ENCODE measurements at regions not wholly inside any gene's neighbourhood (a gene's known extent, or its start where the extent isn't known, plus 50 kb on each side); places are given as distances from the start of the nearest gene placed in this dataset.

DNA sequence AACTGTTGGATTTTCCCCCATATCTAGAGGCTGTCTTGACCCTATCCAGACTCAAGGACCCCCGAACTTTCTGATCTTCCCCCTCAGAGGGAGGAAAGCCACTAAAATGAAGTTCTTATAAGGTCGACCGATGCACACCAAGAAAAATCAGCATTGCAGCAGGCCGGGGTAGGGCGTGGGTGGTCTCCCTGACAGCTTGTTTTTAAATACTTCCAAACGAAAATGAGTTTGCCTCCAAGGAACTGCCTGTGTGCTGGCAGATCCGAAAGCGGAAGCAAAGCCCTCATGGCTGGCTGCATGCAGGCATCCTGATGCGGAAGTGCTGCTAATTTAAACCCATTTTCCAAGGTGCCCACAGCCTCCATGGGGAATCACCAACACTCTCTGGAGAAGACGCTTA, 374.3 kb upstream of the XYLT1 start:
- TF ChIP-seq, protein P1, sequence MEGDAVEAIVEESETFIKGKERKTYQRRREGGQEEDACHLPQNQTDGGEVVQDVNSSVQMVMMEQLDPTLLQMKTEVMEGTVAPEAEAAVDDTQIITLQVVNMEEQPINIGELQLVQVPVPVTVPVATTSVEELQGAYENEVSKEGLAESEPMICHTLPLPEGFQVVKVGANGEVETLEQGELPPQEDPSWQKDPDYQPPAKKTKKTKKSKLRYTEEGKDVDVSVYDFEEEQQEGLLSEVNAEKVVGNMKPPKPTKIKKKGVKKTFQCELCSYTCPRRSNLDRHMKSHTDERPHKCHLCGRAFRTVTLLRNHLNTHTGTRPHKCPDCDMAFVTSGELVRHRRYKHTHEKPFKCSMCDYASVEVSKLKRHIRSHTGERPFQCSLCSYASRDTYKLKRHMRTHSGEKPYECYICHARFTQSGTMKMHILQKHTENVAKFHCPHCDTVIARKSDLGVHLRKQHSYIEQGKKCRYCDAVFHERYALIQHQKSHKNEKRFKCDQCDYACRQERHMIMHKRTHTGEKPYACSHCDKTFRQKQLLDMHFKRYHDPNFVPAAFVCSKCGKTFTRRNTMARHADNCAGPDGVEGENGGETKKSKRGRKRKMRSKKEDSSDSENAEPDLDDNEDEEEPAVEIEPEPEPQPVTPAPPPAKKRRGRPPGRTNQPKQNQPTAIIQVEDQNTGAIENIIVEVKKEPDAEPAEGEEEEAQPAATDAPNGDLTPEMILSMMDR (IDR thresholded peaks at IDR 0.05 in 4 of 5, conservative IDR thresholded peaks at IDR 0.05 in 1 of 5), result no peak
- TF ChIP-seq POLR2A (IDR thresholded peaks at IDR 0.05), result no peak
